ENCODE measurements at regions not wholly inside any gene's neighbourhood (a gene's known extent, or its start where the extent isn't known, plus 50 kb on each side); places are given as distances from the start of the nearest gene placed in this dataset.

DNA sequence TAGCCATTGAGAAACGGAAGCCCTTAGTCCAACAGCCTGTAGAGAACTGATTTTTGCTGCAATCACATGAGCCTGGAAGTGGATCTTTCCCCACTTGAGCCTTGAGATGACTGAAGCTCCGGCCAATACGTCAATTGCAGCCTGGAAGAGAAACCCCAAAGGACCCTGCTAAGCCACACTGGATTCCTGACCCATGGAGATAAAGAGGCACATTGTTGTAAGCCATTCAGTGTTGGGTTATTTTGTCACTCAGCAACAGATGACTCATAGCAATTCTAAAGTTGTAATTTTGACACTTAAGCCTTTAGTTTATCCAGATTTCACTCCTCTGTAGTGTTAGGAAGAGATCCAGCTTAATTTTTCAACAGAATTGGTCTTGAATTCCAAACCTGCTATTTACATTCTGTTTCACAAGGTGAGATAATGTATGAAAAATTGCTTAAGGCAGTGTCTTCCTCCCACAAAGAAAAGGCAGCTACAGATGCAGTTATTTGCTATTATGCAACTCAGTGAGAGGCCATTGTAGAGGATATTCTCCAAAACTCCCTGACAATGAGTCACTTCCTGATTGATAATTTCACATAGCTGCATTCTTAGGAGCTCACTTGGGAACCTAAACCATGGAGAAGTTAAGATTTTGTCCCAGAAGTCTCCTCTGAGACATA lies 59.4 kb upstream of the TSHZ3 start:
- TF ChIP-seq EP300 (IDR thresholded peaks at IDR 0.05; ENCODE audit: borderline replicate concordance) (no peak), RAD21 (IDR thresholded peaks at IDR 0.05; ENCODE audit: low read depth) (no peak)

Measured in Ishikawa (cell line).